ENCODE measurements at regions not wholly inside any gene's neighbourhood (a gene's known extent, or its start where the extent isn't known, plus 50 kb on each side); places are given as distances from the start of the nearest gene placed in this dataset.

GRCh38 chr10:124346831-124347230 lies 71.9 kb downstream of the OAT start:
- TF ChIP-seq CTCF (IDR thresholded peaks at IDR 0.05): no peak
- no peak for TF ChIP-seq POLR2AphosphoS5 (IDR thresholded peaks at IDR 0.05; ENCODE audit: insufficient read depth in 1 of 2, low read depth in 1 of 2)
